ENCODE measurements at regions not wholly inside any gene's neighbourhood (a gene's known extent, or its start where the extent isn't known, plus 50 kb on each side); places are given as distances from the start of the nearest gene placed in this dataset.

DNA sequence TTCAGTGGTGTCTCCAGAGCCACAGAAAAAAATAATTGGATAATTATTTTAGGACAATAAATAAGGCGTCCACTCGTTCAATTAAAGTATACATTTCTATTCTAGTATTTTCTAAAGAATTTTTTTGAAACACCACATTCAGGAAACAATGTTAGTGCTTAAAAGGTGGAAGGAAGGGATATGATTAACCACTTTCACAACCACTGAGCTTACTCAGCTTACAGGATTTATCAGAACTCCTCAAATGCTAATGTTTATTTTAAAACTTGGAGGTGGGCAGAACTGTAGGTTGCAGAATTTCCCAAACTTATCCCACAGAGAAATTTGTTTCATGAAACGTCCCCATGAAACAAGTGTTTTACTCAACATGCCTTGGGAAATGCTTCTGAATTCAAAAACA, 54.3 kb upstream of the MAGEB2 start:
- DNase-seq: no peak
